C4-2B (cell line): ENCODE measurements at regions not wholly inside any gene's neighbourhood (a gene's known extent, or its start where the extent isn't known, plus 50 kb on each side); places are given as distances from the start of the nearest gene placed in this dataset.

ENCODE experiments used
- CTCF ChIP-seq: fragments of 450-650 bp; conservative IDR thresholded peaks from 2 replicates; pipeline ENCODE4 v1.5.1; 2017; ENCODE audit warnings: mild to moderate bottlenecking
- ZFX ChIP-seq: fragments of 450-650 bp; IDR thresholded peaks from 2 replicates; pipeline ENCODE4 v1.6.1; 2017

GRCh38 chr7:114852293-114852692 is 69.6 kb upstream of the MDFIC start:
- TF ChIP-seq CTCF, result no peak
- no peak for TF ChIP-seq ZFX
